Activated CD8-positive, alpha-beta T cell treated with anti-CD3 and anti-CD28 coated beads for 36 hours (primary cell): ENCODE measurements at regions not wholly inside any gene's neighbourhood (a gene's known extent, or its start where the extent isn't known, plus 50 kb on each side); places are given as distances from the start of the nearest gene placed in this dataset.

Source experiments
- ATAC-seq: fragments of 200-7000 bp; cut with Tn5 transposase; one replicate; pipeline ENCODE4 v1.10.0; 2021; ENCODE audit warnings: mild to moderate bottlenecking, moderate library complexity
- CTCF ChIA-PET: fragments of 350-600 bp; sonication (Branson Sonifier 250); formaldehyde crosslinking; loops from one replicate; lab custom pipeline; 2021; ENCODE audit warnings: antibody characterized with exemption; lab: Charles Lee
- POLR2A ChIA-PET: fragments of 350-600 bp; sonication (Branson Sonifier 250); formaldehyde crosslinking; loops from one replicate; lab custom pipeline; 2021; ENCODE audit warnings: antibody characterized with exemption; lab: Charles Lee
- DNase-seq: peaks from one replicate; pipeline ENCODE4 v3.0.0-alpha.2; 2020
- H3K27ac Mint-ChIP-seq: one replicate; pipeline ENCODE4 v1.8.0; 2021; ENCODE audit warnings: mild to moderate bottlenecking, mixed read lengths
- H3K27me3 Mint-ChIP-seq: one replicate; pipeline ENCODE4 v1.8.0; 2021; ENCODE audit warnings: mixed read lengths
- H3K36me3 Mint-ChIP-seq: one replicate; pipeline ENCODE4 v1.8.0; 2021; ENCODE audit warnings: low read depth, mixed read lengths
- H3K4me1 Mint-ChIP-seq: one replicate; pipeline ENCODE4 v1.8.0; 2021; ENCODE audit warnings: low read depth, mixed read lengths
- H3K4me3 Mint-ChIP-seq: one replicate; pipeline ENCODE4 v1.8.0; 2021; ENCODE audit warnings: mild to moderate bottlenecking, moderate library complexity, mixed read lengths
- H3K9me3 Mint-ChIP-seq: one replicate; pipeline ENCODE4 v1.8.0; 2021; ENCODE audit warnings: mixed read lengths
- CTCF ChIP-seq: fragments of 200-600 bp; IDR thresholded peaks from one replicate; pipeline ENCODE4 v1.8.0; 2022; ENCODE audit warnings: antibody characterized with exemption, mild to moderate bottlenecking
- intact Hi-C: fragments of 100-400 bp; cut with micrococcal nuclease; formaldehyde crosslinking; loops from one replicate; pipeline ENCODE4 v1.10.0; 2022

- CTCF ChIA-PET: no interaction called here
- H3K9me3 Mint-ChIP-seq: no peaks in the 10 kb centered on the region
- ATAC-seq: no peak
- H3K4me3 Mint-ChIP-seq: no peak overlapping the region
- no peaks in the 10 kb centered on the region for H3K27me3 Mint-ChIP-seq
- H3K4me1 Mint-ChIP-seq: no peaks in the 10 kb centered on the region
- no peak overlapping the region for H3K27ac Mint-ChIP-seq
- no peak for TF ChIP-seq CTCF
- intact Hi-C loops: no loop called here
- no peak for DNase-seq
- POLR2A ChIA-PET: no interaction called here
- H3K36me3 Mint-ChIP-seq: no peaks in the 10 kb centered on the region
These were observed 268.4 kb upstream of the IRAK1BP1 start for GRCh38 chr6:78598966-78599365.

- Mint-ChIP-seq H3K36me3 (no peaks in the 10 kb centered on the region), H3K27ac (no peak overlapping the region), H3K4me1 (no peaks in the 10 kb centered on the region), H3K9me3 (no peaks in the 10 kb centered on the region), H3K4me3 (no peak overlapping the region), H3K27me3 (no peaks in the 10 kb centered on the region)
- TF ChIP-seq CTCF: no peak
- ChIA-PET POLR2A (no interaction called here), CTCF (no interaction called here)
- DNase-seq: no peak
- intact Hi-C loops: no loop called here
- ATAC-seq: no peak
These were observed 267.8 kb upstream of the IRAK1BP1 start for GRCh38 chr6:78599526-78599925.

GRCh38 chr6:78605909-78606446 lies 261.4 kb upstream of the IRAK1BP1 start:
- Mint-ChIP-seq H3K4me1 (no peaks in the 10 kb centered on the region), H3K36me3 (no peaks in the 10 kb centered on the region), H3K27me3 (no peaks in the 10 kb centered on the region), H3K9me3 (no peaks in the 10 kb centered on the region), H3K27ac (no peak overlapping the region), H3K4me3 (no peak overlapping the region)
- CTCF ChIA-PET: no interaction called here
- DNase-seq (no peak), ATAC-seq (no peak)
- intact Hi-C loops: no loop called here
- TF ChIP-seq CTCF: no peak
- POLR2A ChIA-PET: no interaction called here

GRCh38 chr6:78607189-78607588 lies 260.2 kb upstream of the IRAK1BP1 start:
- no peak for DNase-seq
- H3K27me3 Mint-ChIP-seq: no peaks in the 10 kb centered on the region
- no peaks in the 10 kb centered on the region for H3K4me1 Mint-ChIP-seq
- H3K36me3 Mint-ChIP-seq: no peaks in the 10 kb centered on the region
- POLR2A ChIA-PET: no interaction called here
- no peaks in the 10 kb centered on the region for H3K9me3 Mint-ChIP-seq
- no peak overlapping the region for H3K27ac Mint-ChIP-seq
- intact Hi-C loops: no loop called here
- no peak for ATAC-seq
- CTCF ChIA-PET: no interaction called here
- no peak overlapping the region for H3K4me3 Mint-ChIP-seq
- no peak for TF ChIP-seq CTCF

- H3K27me3 Mint-ChIP-seq: peaks cover 2% of the 10 kb centered on the region
- no peak for TF ChIP-seq CTCF
- H3K4me3 Mint-ChIP-seq: no peak overlapping the region
- ATAC-seq (no peak), DNase-seq (no peak)
- H3K27ac Mint-ChIP-seq: no peak overlapping the region
- H3K4me1 Mint-ChIP-seq: no peaks in the 10 kb centered on the region
- H3K9me3 Mint-ChIP-seq: no peaks in the 10 kb centered on the region
- POLR2A ChIA-PET: no interaction called here
- intact Hi-C loops: no loop called here
- CTCF ChIA-PET: no interaction called here
- no peaks in the 10 kb centered on the region for H3K36me3 Mint-ChIP-seq
These were observed 256.2 kb upstream of the IRAK1BP1 start for GRCh38 chr6:78611102-78611620.
